ENCODE measurements at regions not wholly inside any gene's neighbourhood (a gene's known extent, or its start where the extent isn't known, plus 50 kb on each side); places are given as distances from the start of the nearest gene placed in this dataset.
"Not testable (repeated sequence)": the region's sequence is repeated elsewhere in the genome, so short reads cannot be mapped to it uniquely, and the experiment has no call there.

GRCh38 chr12:91243177-91243576, 60.6 kb upstream of the DCN start:
- WGBS (ENCODE audit: low lambda C conversion rate, missing lambda C conversion rate): 89% methylated on average over 6 of the region's 6 CpGs

GRCh38 chr12:91241756-91242155, 59.1 kb upstream of the DCN start:
- DNase-seq (ENCODE audit: low spot score): no peak
- TF ChIP-seq EZH2phosphoT487 (IDR thresholded peaks at IDR 0.05; ENCODE audit: low read depth, severe bottlenecking, unreplicated experiment) (no peak), EZH2 (IDR thresholded peaks at IDR 0.05; ENCODE audit: borderline replicate concordance) (no peak), CTCF (IDR thresholded peaks at IDR 0.05; ENCODE audit: poor library complexity) (no peak)
- no peaks in the 10 kb centered on the region for H3K79me2 ChIP-seq
- no peak overlapping the region for H3K4me2 ChIP-seq
- H3K27me3 ChIP-seq: no peaks in the 10 kb centered on the region
- H2AFZ ChIP-seq: peak overlapping the region; percentile 2
- WGBS (ENCODE audit: low lambda C conversion rate, missing lambda C conversion rate): 93% methylated on average over 2 of the region's 2 CpGs
- H3K36me3 ChIP-seq (replicated peaks; ENCODE audit: insufficient read depth, low read depth): no peaks in the 10 kb centered on the region
- no peaks in the 10 kb centered on the region for H3K4me1 ChIP-seq (ENCODE audit: insufficient read depth)
- no peaks in the 10 kb centered on the region for H3K9me2 ChIP-seq (replicated peaks; ENCODE audit: insufficient read depth)
- no peak overlapping the region for H3K4me3 ChIP-seq
- H3K9me3 ChIP-seq (ENCODE audit: low read depth): no peaks in the 10 kb centered on the region
- H3K27ac ChIP-seq: no peak overlapping the region
- H4K20me1 ChIP-seq (ENCODE audit: insufficient read depth, poor library complexity, severe bottlenecking): no peaks in the 10 kb centered on the region

More at GRCh38 chr12:91243177-91243576, 60.6 kb upstream of the DCN start:
- peak; percentile 44 for TF ChIP-seq CTCF (IDR thresholded peaks at IDR 0.05; ENCODE audit: poor library complexity)
- not testable (repeated sequence) for H3K79me2 ChIP-seq; H3K36me3 ChIP-seq (replicated peaks; ENCODE audit: insufficient read depth, low read depth); H3K9me2 ChIP-seq (replicated peaks; ENCODE audit: insufficient read depth); H4K20me1 ChIP-seq (ENCODE audit: insufficient read depth, poor library complexity, severe bottlenecking); H3K27me3 ChIP-seq; H3K4me1 ChIP-seq (ENCODE audit: insufficient read depth); H3K9me3 ChIP-seq (ENCODE audit: low read depth); H3K4me3 ChIP-seq; H3K27ac ChIP-seq; H2AFZ ChIP-seq; H3K4me2 ChIP-seq
- DNase-seq (ENCODE audit: low spot score): peak; percentile 23

- no peaks in the 10 kb centered on the region for H3K36me3 ChIP-seq (replicated peaks; ENCODE audit: insufficient read depth, low read depth)
- H4K20me1 ChIP-seq (ENCODE audit: insufficient read depth, poor library complexity, severe bottlenecking): no peaks in the 10 kb centered on the region
- no peaks in the 10 kb centered on the region for H3K9me3 ChIP-seq (ENCODE audit: low read depth)
- H3K9me2 ChIP-seq (replicated peaks; ENCODE audit: insufficient read depth): no peaks in the 10 kb centered on the region
- no peaks in the 10 kb centered on the region for H3K4me1 ChIP-seq (ENCODE audit: insufficient read depth)
- H3K4me2 ChIP-seq: peak overlapping the region; percentile 35
- DNase-seq (ENCODE audit: low spot score): no peak
- H3K4me3 ChIP-seq: no peak overlapping the region
- H3K27ac ChIP-seq: peak overlapping the region; percentile 44
- no peak overlapping the region for H2AFZ ChIP-seq
- H3K79me2 ChIP-seq: no peaks in the 10 kb centered on the region
- H3K27me3 ChIP-seq: no peaks in the 10 kb centered on the region
- TF ChIP-seq EZH2phosphoT487 (IDR thresholded peaks at IDR 0.05; ENCODE audit: low read depth, severe bottlenecking, unreplicated experiment): no peak
- TF ChIP-seq CTCF (IDR thresholded peaks at IDR 0.05; ENCODE audit: poor library complexity): no peak
- TF ChIP-seq EZH2 (IDR thresholded peaks at IDR 0.05; ENCODE audit: borderline replicate concordance): no peak
- 29% methylated on average over 4 of the region's 4 CpGs for WGBS (ENCODE audit: low lambda C conversion rate, missing lambda C conversion rate)
These were observed 57.9 kb upstream of the DCN start for GRCh38 chr12:91240386-91241095.

All from hepatocyte (in vitro differentiated cells).